Activated CD4-positive, alpha-beta T cell treated with anti-CD3 and anti-CD28 coated beads for 36 hours (primary cell): ENCODE measurements at regions not wholly inside any gene's neighbourhood (a gene's known extent, or its start where the extent isn't known, plus 50 kb on each side); places are given as distances from the start of the nearest gene placed in this dataset.

ENCODE experiments used
- ATAC-seq: fragments of 200-7000 bp; cut with Tn5 transposase; one replicate; pipeline ENCODE4 v1.10.0; 2021; ENCODE audit warnings: mild to moderate bottlenecking, moderate library complexity
- CTCF ChIA-PET: fragments of 350-600 bp; sonication (Branson Sonifier 250); formaldehyde crosslinking; loops from one replicate; lab custom pipeline; 2021; ENCODE audit warnings: antibody characterized with exemption; lab: Charles Lee
- POLR2A ChIA-PET: fragments of 350-600 bp; sonication (Branson Sonifier 250); formaldehyde crosslinking; loops from one replicate; lab custom pipeline; 2021; ENCODE audit warnings: antibody characterized with exemption, inconsistent platforms; lab: Charles Lee
- DNase-seq: peaks from one replicate; pipeline ENCODE4 v3.0.0-alpha.2; 2020
- H3K27ac Mint-ChIP-seq: one replicate; pipeline ENCODE4 v1.8.0; 2021; ENCODE audit warnings: mixed read lengths
- H3K27me3 Mint-ChIP-seq: one replicate; pipeline ENCODE4 v1.8.0; 2021; ENCODE audit warnings: mixed read lengths
- H3K36me3 Mint-ChIP-seq: one replicate; pipeline ENCODE4 v1.8.0; 2021; ENCODE audit warnings: low read depth, mixed read lengths
- H3K4me1 Mint-ChIP-seq: one replicate; pipeline ENCODE4 v1.8.0; 2021; ENCODE audit warnings: mixed read lengths
- H3K4me3 Mint-ChIP-seq: one replicate; pipeline ENCODE4 v1.8.0; 2021; ENCODE audit warnings: mild to moderate bottlenecking, moderate library complexity, mixed read lengths
- H3K9me3 Mint-ChIP-seq: one replicate; pipeline ENCODE4 v1.8.0; 2021; ENCODE audit warnings: low read depth, mixed read lengths
- intact Hi-C, 2 experiments: fragments of 100-400 bp; cut with DNase I in 1 of 2; cut with micrococcal nuclease in 1 of 2; formaldehyde crosslinking; loops; one replicate each; pipeline versions ENCODE4 v1.14.2 to v1.15.1; 2022 to 2024; cut with DNase I, micrococcal nuclease

DNA sequence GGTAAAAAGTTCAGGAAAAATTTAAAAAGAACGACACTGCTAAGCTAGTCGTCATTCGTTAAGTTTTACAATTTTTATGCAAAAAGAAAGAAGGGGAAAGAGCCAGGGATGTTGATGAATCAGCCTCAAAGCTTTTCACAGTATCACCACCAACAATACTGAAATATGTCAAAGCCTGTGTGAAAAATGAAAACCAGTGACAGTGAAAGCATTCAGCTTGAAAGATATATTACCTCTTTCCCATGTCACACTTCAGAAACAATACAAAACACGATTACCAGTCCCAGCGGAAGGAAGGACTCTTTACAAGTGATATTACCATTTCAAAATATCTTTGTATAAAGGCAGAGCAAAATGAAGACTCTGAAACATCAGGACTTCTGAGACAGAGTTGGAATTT lies 489.2 kb downstream of the EPHA7 start:
- ATAC-seq, result no peak
- ChIA-PET CTCF (interaction anchor here (0.6 kb wide), 1 partner anchor 131 kb away, joined by 4 read pairs; no protein-coding TSS in a partner anchor), POLR2A (no interaction called here)
- intact Hi-C loops, result no loop called here
- Mint-ChIP-seq H3K4me3 (no peak overlapping the region), H3K4me1 (no peaks in the 10 kb centered on the region), H3K36me3 (no peaks in the 10 kb centered on the region), H3K27me3 (no peaks in the 10 kb centered on the region), H3K27ac (no peak overlapping the region), H3K9me3 (peaks cover 9% of the 10 kb centered on the region)
- DNase-seq, result no peak

DNA sequence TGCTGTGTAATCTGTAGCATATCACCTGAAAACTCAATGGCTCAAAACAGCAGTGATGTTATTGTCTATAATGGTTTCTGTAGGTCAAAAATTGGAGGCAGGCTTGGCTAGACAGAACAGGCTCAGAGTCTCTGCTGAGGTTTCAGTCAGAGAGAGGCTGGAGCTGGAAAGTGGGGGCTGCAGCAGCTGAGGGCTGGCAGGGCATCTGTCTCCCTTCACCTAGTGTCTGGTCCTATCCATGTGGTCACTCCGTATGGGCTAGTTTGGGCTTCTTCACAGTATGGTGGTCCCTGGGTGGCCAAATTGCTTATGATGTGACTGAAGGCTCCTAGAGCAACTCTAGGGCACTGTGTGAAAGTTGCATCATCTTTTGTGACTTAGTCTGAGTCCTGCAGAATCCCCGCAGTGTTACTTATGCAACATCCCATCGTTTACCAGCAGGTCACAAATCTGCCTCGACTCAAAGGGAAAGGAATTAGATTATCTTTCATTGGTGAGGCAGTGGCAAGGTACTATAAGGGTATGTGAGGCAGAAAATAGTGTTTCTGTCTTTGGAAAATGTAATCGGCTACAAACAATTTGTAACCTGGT lies 497.0 kb downstream of the EPHA7 start:
- CTCF ChIA-PET, result no interaction called here
- intact Hi-C loops, result no loop called here
- H3K36me3 Mint-ChIP-seq, result no peaks in the 10 kb centered on the region
- DNase-seq, result no peak
- POLR2A ChIA-PET, result no interaction called here
- no peak for ATAC-seq
- H3K4me1 Mint-ChIP-seq, result no peaks in the 10 kb centered on the region
- H3K27ac Mint-ChIP-seq, result no peak overlapping the region
- H3K9me3 Mint-ChIP-seq, result peaks cover 1% of the 10 kb centered on the region
- H3K27me3 Mint-ChIP-seq, result no peaks in the 10 kb centered on the region
- no peak overlapping the region for H3K4me3 Mint-ChIP-seq

DNA sequence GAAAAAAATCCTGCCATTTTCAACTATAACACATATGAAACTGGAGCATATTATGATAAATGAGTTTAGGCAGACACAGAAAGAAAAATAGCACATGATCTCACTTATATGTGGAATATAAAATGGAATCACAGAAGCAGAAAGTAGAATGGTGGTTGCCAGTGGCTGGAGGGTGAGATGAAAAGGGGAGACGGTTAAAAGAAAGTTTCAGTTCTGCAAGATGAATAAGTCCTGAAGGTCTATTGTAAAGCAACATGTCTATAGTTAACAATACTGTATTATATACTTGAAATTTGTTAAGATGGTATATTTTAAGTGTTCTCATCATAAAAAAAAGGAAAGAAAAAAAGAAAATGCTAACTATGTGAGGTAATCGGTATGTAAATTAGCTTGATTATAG lies 503.9 kb downstream of the EPHA7 start:
- Mint-ChIP-seq H3K27me3 (no peaks in the 10 kb centered on the region), H3K9me3 (no peaks in the 10 kb centered on the region), H3K4me1 (no peaks in the 10 kb centered on the region), H3K4me3 (no peak overlapping the region), H3K36me3 (no peaks in the 10 kb centered on the region), H3K27ac (no peak overlapping the region)
- CTCF ChIA-PET, result interaction anchor here (0.6 kb wide), 1 partner anchor 61 kb away, joined by 4 read pairs; no protein-coding TSS in a partner anchor
- intact Hi-C loops, result no loop called here
- POLR2A ChIA-PET, result no interaction called here
- no peak for DNase-seq
- ATAC-seq, result no peak

DNA sequence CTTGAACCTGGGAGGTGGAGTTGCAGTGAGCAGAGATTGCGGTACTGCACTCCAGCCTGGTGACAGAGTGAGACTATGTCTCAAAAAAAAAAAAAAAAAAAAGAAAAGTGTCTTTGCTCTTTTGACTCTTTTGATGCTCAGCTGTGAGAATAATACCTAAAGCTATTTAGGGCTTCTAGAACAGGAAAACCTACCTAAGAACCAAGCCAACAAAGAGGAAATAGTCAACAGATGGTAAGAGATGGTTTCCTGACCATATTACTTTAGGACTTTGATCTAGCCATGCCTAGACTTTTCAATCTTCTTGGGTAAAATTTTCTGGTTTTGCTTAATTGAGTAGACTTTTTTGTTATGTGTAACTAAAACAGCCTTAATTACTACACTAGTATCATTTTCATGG lies 508.1 kb downstream of the EPHA7 start:
- CTCF ChIA-PET, result no interaction called here
- intact Hi-C loops, result no loop called here

DNA sequence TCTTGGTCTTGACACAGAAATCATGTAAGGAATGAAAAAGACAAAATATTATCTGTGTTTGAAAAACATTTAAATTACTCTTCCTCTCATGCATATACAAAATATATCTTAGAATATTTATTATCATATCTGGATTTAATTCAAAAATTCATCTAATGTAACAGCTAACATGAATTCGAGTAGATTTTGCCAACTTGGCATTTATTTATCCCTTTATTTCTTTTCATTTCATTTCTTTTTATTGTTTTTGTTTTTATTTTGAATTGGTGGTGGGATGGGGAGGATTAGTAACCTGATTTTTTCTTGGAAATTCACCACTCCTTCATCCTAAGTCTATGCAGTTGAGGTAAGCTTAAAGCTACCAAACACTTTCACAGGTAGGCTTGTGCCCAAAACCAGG lies 508.7 kb downstream of the EPHA7 start:
- ATAC-seq, result no peak
- intact Hi-C loops, result no loop called here
- Mint-ChIP-seq H3K4me1 (no peaks in the 10 kb centered on the region), H3K9me3 (no peaks in the 10 kb centered on the region), H3K4me3 (no peak overlapping the region), H3K27me3 (no peaks in the 10 kb centered on the region), H3K27ac (no peak overlapping the region), H3K36me3 (no peaks in the 10 kb centered on the region)
- ChIA-PET POLR2A (no interaction called here), CTCF (no interaction called here)
- DNase-seq, result no peak

More for the DNA sequence above, 508.1 kb downstream of the EPHA7 start:
- Mint-ChIP-seq H3K27me3 (no peaks in the 10 kb centered on the region), H3K4me1 (no peaks in the 10 kb centered on the region), H3K4me3 (no peak overlapping the region), H3K36me3 (no peaks in the 10 kb centered on the region), H3K9me3 (no peaks in the 10 kb centered on the region), H3K27ac (no peak overlapping the region)
- DNase-seq (no peak), ATAC-seq (no peak)
- POLR2A ChIA-PET, result no interaction called here

DNA sequence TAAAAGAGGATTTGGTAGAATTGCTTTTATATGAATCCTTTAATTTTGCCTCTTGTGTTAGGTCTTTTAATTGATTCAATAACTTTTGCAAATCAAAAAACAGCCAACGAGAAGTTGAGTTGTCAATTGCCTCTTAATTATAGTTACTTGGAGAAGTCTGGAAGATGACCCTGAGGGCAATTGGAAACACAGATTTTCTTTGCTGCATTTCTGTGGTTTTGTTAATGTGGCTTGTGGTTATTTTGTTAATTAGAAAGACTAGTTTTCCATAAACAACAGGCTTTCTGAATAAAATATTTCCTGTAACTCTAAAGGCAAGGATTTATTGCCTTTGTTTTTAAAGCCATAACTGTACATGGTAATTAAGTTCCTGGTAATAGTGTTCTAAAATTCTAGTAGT lies 513.0 kb downstream of the EPHA7 start:
- no peak overlapping the region for H3K4me3 Mint-ChIP-seq
- H3K27me3 Mint-ChIP-seq, result no peaks in the 10 kb centered on the region
- intact Hi-C loops, result no loop called here
- H3K4me1 Mint-ChIP-seq, result no peaks in the 10 kb centered on the region
- no peaks in the 10 kb centered on the region for H3K9me3 Mint-ChIP-seq
- ChIA-PET CTCF (no interaction called here), POLR2A (no interaction called here)
- no peak overlapping the region for H3K27ac Mint-ChIP-seq
- H3K36me3 Mint-ChIP-seq, result no peaks in the 10 kb centered on the region
- no peak for DNase-seq
- no peak for ATAC-seq

DNA sequence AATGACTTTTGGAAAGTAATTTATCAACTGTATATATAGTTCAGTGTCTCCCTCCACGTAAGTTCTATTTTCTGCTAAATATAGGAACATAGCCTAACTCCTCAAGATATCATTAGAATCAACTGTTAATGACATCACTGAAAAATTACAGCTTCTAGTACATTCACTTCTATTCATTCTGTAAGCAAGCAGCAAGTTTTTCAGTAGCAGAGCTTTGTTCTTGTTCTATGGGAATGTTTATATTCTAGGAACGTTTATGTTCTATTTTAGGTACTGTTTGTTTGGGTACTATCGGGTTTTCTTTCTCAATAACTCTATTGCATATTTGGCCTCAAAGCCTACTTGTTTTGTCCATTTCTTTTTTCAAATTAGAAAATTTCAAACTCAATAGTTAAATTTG lies 525.6 kb downstream of the EPHA7 start:
- intact Hi-C loops, result no loop called here
- no peaks in the 10 kb centered on the region for H3K36me3 Mint-ChIP-seq
- no peak overlapping the region for H3K27ac Mint-ChIP-seq
- no peaks in the 10 kb centered on the region for H3K4me1 Mint-ChIP-seq
- H3K4me3 Mint-ChIP-seq, result no peak overlapping the region
- H3K27me3 Mint-ChIP-seq, result no peaks in the 10 kb centered on the region
- DNase-seq (no peak), ATAC-seq (no peak)
- CTCF ChIA-PET, result no interaction called here
- POLR2A ChIA-PET, result no interaction called here
- peaks cover 1% of the 10 kb centered on the region for H3K9me3 Mint-ChIP-seq

DNA sequence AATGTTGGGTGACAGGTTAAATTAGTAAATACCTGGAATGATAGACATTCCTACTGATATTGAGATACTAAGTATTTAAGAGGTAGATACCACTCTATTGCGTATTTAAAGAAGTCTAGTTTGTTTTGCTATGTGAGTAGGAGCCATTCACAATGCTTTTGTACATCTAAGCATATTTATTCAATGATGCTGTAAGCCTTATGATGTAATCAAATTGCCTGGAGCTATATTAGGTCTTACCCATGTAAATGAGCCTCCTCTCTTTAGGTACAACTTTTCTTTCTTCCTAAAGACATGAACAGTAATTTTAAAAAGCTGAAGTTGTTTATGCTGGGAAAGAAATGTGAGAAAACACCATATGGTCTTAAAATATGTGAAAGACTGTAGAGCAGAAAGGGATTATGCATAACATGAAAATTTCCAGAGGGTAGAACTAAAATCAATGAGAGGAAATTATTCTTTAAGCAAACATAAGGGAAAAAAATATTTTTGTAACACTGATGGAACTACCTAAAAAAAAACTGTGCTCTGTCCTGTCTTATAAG lies 526.7 kb downstream of the EPHA7 start:
- Mint-ChIP-seq H3K27me3 (no peaks in the 10 kb centered on the region), H3K27ac (no peak overlapping the region), H3K4me1 (no peaks in the 10 kb centered on the region), H3K4me3 (no peak overlapping the region), H3K9me3 (peaks cover 1% of the 10 kb centered on the region), H3K36me3 (no peaks in the 10 kb centered on the region)
- intact Hi-C loops, result no loop called here
- ChIA-PET POLR2A (no interaction called here), CTCF (no interaction called here)
- DNase-seq (no peak), ATAC-seq (no peak)

DNA sequence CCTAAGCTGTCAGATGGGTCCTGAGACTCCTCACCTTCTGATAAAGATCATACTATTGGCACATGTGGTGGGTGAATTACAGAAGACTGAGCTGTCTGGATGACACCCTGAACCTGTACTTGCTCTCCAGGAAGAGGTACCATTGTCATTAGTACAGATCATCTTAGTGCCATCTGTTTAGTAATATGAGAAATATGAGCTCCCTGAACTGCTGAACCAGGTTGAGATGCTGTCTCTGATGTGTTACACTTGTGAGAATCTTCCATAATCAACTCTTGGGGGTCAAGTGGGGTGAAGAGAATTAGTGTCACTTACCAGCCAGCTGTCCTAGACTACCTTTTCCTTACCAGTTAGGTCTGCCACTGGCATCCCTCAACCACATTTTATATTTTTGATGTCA lies 531.0 kb downstream of the EPHA7 start:
- Mint-ChIP-seq H3K9me3 (peaks cover 10% of the 10 kb centered on the region), H3K36me3 (no peaks in the 10 kb centered on the region), H3K4me1 (no peaks in the 10 kb centered on the region), H3K27me3 (no peaks in the 10 kb centered on the region), H3K27ac (no peak overlapping the region), H3K4me3 (no peak overlapping the region)
- DNase-seq (no peak), ATAC-seq (no peak)
- ChIA-PET CTCF (no interaction called here), POLR2A (no interaction called here)
- intact Hi-C loops, result no loop called here

DNA sequence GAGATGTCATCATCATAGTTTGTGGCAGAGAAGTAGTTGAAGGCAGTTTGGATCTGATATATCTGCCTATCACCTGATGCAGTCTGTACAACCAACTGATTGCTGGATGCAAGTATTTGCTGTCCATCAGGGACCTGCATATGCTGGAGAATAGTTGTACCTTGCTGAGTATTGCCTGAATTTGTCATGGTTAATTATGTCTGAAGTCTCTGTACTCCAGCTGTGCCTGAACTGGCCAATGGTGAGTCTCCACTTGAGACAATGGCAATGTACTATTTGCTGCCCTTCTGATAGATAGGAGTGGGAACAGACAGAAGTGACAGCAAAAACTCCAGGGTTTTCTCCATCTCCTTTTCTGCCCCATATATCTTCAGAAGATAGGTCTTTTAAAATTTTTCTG lies 531.5 kb downstream of the EPHA7 start:
- DNase-seq (no peak), ATAC-seq (no peak)
- CTCF ChIA-PET, result no interaction called here
- Mint-ChIP-seq H3K4me3 (no peak overlapping the region), H3K27ac (no peak overlapping the region), H3K36me3 (no peaks in the 10 kb centered on the region), H3K9me3 (peaks cover 14% of the 10 kb centered on the region), H3K4me1 (no peaks in the 10 kb centered on the region), H3K27me3 (no peaks in the 10 kb centered on the region)
- intact Hi-C loops, result no loop called here
- POLR2A ChIA-PET, result no interaction called here

DNA sequence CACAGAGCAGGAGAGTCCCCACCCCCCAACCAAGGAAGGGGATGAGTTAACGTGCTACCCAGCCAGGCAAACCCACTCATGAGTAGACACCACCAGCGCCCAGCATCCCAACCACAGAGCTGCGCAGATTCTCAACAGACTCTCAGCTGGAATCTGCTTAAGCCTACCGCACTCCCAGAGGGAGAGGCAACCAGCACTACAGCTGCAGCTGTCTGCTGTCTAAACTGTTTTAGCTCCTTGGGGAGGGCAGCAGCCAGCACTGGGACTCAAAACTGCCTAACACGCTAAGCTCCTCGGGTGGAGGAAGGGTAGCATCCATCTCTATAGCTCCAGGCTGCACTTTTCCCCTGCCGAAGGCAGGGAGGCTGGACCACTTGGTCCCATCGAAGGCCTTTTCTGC lies 539.8 kb downstream of the EPHA7 start:
- H3K36me3 Mint-ChIP-seq, result no peaks in the 10 kb centered on the region
- DNase-seq (no peak), ATAC-seq (no peak)
- intact Hi-C loops, result no loop called here
- no peaks in the 10 kb centered on the region for H3K27me3 Mint-ChIP-seq
- H3K9me3 Mint-ChIP-seq, result peaks cover 28% of the 10 kb centered on the region
- ChIA-PET CTCF (no interaction called here), POLR2A (no interaction called here)
- no peak overlapping the region for H3K4me3 Mint-ChIP-seq
- no peak overlapping the region for H3K27ac Mint-ChIP-seq
- no peaks in the 10 kb centered on the region for H3K4me1 Mint-ChIP-seq

DNA sequence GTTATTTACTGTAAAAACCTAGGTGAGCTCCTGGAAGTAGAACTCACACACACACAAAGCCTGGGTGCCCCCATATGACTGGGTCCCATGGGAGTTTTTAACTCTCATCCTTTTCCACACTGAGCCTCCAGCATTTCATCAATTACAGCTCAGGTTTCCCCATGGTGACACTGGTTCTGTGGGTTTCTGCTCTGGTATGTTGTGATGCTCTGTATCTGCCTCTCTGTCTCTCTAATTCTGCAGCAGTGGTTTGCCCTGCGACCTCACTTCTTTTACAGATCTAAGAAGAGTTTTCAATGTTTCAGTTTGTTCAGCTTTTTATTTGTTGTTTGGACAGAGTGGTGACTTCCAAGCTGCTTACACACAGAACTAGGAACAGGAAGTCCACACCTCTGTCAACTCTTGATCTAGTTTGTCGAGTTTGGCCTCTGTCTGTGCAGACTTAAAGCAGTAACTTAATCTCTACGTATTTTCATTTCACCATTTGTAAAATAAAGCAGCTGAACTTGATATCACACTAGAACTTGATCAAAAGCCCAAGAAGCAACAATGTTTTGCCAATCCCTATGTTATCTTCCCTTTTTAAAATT lies 554.3 kb downstream of the EPHA7 start:
- POLR2A ChIA-PET, result no interaction called here

More for the DNA sequence above, 554.3 kb downstream of the EPHA7 start:
- CTCF ChIA-PET, result no interaction called here
- no peak for DNase-seq
- Mint-ChIP-seq H3K27me3 (no peaks in the 10 kb centered on the region), H3K27ac (no peak overlapping the region), H3K4me3 (no peak overlapping the region), H3K9me3 (peaks cover 7% of the 10 kb centered on the region), H3K36me3 (no peaks in the 10 kb centered on the region), H3K4me1 (no peaks in the 10 kb centered on the region)
- intact Hi-C loops, result no loop called here
- no peak for ATAC-seq
